Right cardiac atrium (tissue), 5 donors: ENCODE measurements at regions not wholly inside any gene's neighbourhood (a gene's known extent, or its start where the extent isn't known, plus 50 kb on each side); places are given as distances from the start of the nearest gene placed in this dataset.

Experiments
- ATAC-seq, 2 donors: fragments of 200-7000 bp; cut with Tn5 transposase; one replicate each; pipeline versions ENCODE4 v1.8.0 to v1.9.1; 2020; ENCODE audit warnings: moderate library complexity in 2 of 2, mild to moderate bottlenecking in 1 of 2
- DNase-seq, 3 donors: peaks; one replicate each; pipeline ENCODE4 v3.0.0-alpha.2; 2020
- H3K27ac ChIP-seq: one replicate; pipeline ENCODE4 v1.5.1; 2013; ENCODE audit warnings: mild to moderate bottlenecking, low read length, control low read depth, moderate library complexity
- H3K27me3 ChIP-seq: one replicate; pipeline ENCODE4 v1.6.1; 2013; ENCODE audit not compliant: control insufficient read depth, insufficient read depth
- H3K4me1 ChIP-seq: one replicate; pipeline ENCODE4 v1.6.1; 2013; ENCODE audit warnings: low read length; ENCODE audit not compliant: control insufficient read depth, insufficient read depth
- H3K4me3 ChIP-seq: one replicate; pipeline ENCODE4 v1.5.1; 2013; ENCODE audit warnings: low read length, control low read depth
- H3K9me3 ChIP-seq: one replicate; pipeline ENCODE4 v1.6.1; 2013; ENCODE audit warnings: low read length; ENCODE audit not compliant: control insufficient read depth
- WGBS: extraction: QIAGEN DNeasy Blood & Tissue Kit; methylation state at CpG from one replicate; pipeline ENCODE4 v1.1.7; 2013; 5-methylcytosine and 5-hydroxymethylcytosine counted together
- intact Hi-C, 4 donors: fragments of 100-400 bp; cut with DNase I; formaldehyde crosslinking; loops; one replicate each; pipeline versions ENCODE4 v1.11.0 to v1.14.0; 2022 to 2023
- donor health status: healthy with polysubstance abuse.
- donor health status: DM: no; HTN: yes; CAD: no.
- donor health status: DM: no; HTN: no; CAD: no.
- donor health status: DM: no; HTN: yes; CAD: no; lungs with severe emphysema.
- donor health status: DM: yes; HTN: yes; CAD: no.

DNA sequence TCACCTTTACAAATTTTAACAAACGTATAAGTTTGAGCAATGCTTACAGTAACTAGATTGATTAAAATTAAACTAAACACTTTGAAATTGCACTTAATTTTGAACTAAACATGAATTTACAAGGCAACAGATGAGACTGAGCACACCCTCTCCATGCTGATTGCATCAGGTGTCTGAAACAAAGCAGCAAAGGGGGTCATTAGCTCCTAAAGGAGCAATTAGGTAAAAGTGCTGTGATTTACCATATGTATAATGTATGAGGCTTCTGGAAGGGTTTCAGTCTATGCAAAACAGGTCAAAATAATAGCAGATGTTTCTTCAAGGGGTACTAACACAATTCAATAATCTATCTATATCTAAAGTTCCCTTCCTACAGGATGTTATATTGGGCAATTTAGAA, 98.8 kb upstream of the LMNTD1 start:
- no peak for DNase-seq
- no peak for ATAC-seq
- WGBS = 88% methylated on average over 1 of the region's 1 CpG
- Histone ChIP-seq H3K27me3 (no peaks in the 10 kb centered on the region), H3K27ac (no peak overlapping the region), H3K9me3 (no peaks in the 10 kb centered on the region), H3K4me1 (no peaks in the 10 kb centered on the region), H3K4me3 (no peak overlapping the region)
- intact Hi-C loops = no loop called here

DNA sequence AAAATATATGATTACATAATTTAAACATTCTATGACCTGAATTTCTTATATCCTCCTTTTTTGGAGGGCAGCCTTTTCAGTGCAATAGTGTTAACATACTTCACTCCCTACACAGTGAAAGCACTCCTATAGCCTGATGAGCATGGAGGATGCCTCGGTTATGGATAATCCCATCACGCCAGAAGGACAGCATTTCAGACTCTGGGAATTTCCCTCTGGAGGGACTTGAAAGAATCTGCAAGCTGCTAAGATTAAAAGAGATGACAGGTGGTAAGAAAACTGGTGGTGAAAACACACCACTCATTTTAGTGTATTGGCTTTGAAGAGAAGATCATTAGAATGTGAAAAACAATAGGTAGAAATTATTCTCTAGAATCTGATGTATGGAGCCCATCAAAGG, 99.3 kb upstream of the LMNTD1 start:
- no peaks in the 10 kb centered on the region for H3K9me3 ChIP-seq
- 71% methylated on average over 2 of the region's 2 CpGs for WGBS
- ATAC-seq (no peak), DNase-seq (no peak)
- H3K27ac ChIP-seq = no peak overlapping the region
- intact Hi-C loops = no loop called here
- H3K4me3 ChIP-seq = no peak overlapping the region
- H3K27me3 ChIP-seq = no peaks in the 10 kb centered on the region
- H3K4me1 ChIP-seq = no peaks in the 10 kb centered on the region

DNA sequence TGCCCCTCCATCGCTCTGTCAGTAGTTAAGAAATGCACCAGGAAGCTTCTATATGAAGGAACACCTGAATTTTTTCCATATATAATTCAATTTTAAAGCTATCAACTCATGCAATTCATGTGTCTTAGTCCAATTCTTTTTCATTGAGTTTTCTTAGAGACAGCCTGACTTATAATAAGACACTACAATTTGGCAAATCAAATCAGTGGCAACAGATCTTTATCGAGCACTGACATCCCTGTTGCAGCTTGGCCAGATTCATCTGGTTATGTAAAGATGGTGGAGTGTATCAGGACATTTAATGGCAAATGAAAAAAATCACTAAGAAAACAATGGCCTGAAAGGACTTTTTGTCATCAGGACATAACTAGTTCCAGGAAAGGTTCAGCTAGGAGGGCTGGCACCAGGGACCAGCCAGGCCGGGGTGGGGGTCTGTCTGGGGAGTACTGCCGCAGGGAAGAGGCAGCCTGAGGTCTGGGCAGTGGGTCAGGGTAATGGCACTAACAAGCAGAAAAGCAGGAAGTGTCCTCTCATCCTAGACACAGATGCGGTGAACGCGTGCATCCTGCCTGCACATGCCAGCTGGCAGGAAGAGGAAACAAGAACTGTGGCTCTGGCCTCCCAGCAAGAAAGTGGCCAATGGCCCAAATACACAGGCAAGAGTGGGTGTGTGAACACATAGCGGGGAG, 100.5 kb upstream of the LMNTD1 start:
- no peaks in the 10 kb centered on the region for H3K27me3 ChIP-seq
- no peaks in the 10 kb centered on the region for H3K9me3 ChIP-seq
- no peak overlapping the region for H3K4me3 ChIP-seq
- ATAC-seq (no peak), DNase-seq (peak in 1 of 3 donors; percentile 32)
- no peak overlapping the region for H3K27ac ChIP-seq
- no peaks in the 10 kb centered on the region for H3K4me1 ChIP-seq
- WGBS = 61% methylated on average over 8 of the region's 8 CpGs
- intact Hi-C loops = no loop called here

DNA sequence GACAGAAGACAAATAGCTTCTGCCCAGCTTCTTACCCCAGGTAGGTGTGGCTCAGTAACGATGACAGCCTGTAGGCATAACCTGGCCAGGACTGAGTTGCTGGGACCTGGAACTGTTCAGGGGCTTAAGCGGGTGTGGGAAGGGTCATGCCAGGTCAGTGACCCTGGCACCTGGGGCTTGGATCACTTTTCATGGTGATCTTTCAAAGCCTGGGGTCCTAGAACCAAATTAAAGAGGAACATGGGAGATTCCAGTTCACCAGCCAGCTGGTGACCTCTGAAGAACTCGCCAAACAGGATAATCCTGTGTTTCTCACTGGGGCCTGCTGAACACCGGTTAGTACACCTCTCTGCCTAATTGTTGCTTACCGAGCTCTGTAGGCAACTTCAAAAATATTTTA, 102.6 kb upstream of the LMNTD1 start:
- no peak overlapping the region for H3K27ac ChIP-seq
- peak in 1 of 2 donors; percentile 24 for ATAC-seq
- intact Hi-C loops = no loop called here
- WGBS = 92% methylated on average over 5 of the region's 5 CpGs
- H3K4me1 ChIP-seq = no peaks in the 10 kb centered on the region
- no peaks in the 10 kb centered on the region for H3K27me3 ChIP-seq
- DNase-seq = no peak
- H3K4me3 ChIP-seq = no peak overlapping the region
- H3K9me3 ChIP-seq = no peaks in the 10 kb centered on the region

DNA sequence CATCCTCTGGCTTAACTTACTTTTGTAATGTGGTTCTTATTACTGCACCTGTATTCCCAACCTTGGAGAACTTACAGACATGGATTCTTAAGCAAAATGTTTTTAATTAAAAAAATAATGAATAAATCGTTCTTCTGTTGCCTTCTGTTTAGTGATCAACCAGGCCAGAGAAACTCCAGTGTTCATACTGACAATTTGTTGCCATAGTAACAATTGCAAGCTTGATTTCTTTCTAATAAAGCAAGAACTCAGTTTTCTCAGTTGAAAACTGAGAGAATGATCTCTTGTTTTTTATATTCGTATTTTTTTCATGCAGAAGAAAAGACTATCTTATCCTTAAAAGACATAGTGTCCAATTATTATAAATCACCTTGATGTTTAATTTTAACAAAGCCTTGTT, 106.5 kb upstream of the LMNTD1 start:
- H3K4me3 ChIP-seq = no peak overlapping the region
- H3K27ac ChIP-seq = no peak overlapping the region
- intact Hi-C loops = no loop called here
- ATAC-seq (no peak), DNase-seq (no peak)
- WGBS = 69% methylated on average over 2 of the region's 2 CpGs
- no peaks in the 10 kb centered on the region for H3K4me1 ChIP-seq
- H3K27me3 ChIP-seq = no peaks in the 10 kb centered on the region
- no peaks in the 10 kb centered on the region for H3K9me3 ChIP-seq

DNA sequence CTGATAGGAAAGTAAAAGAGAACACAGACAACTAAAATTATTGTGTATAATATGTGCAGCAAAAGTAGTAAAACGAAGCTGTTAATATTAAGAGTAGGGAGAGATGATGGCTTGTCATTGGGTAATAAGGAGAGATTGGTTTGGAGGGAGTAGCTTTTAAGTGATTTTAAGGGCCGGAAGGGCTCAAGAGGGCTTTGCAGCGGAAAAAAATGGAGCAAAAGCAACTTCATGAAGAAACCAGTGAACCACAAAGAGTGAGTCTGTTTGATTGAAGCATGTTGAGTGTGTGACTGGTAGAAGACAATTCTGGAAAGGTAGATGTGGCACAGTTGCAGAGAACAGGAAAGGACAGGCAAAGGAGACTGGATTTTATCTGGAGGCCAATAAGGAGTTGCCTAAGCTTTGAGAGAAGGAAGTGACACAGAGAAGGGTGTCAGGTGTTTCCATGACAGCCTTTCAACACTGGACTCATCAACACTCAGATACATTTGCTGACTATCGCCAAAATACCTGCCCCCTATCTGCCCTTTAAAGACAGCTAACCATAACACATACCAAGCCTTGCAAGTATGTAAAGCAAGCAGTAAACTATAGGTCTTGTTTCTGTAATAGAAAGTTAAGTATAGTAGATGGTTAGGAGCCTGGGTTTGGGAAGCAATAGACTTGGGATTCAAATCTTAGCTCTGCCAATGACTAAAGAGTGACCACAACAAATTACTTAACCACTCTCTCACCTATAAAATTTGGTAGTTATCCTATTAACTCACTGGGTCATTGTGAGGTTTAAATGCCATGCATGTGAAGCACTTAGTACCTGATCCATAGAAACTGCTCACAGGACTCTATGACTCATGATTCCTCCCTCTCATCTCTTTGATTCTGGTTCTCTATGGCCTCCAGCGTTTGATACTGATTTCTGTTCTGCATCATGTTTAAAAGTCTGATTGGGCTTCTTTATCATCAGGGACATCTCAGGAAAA, 117.3 kb upstream of the LMNTD1 start:
- intact Hi-C loops = no loop called here
- no peak overlapping the region for H3K4me3 ChIP-seq
- ATAC-seq = peak; percentile 16 to 45
- H3K27me3 ChIP-seq = no peaks in the 10 kb centered on the region
- no peak overlapping the region for H3K27ac ChIP-seq
- H3K9me3 ChIP-seq = no peaks in the 10 kb centered on the region
- H3K4me1 ChIP-seq = no peaks in the 10 kb centered on the region
- 70% methylated on average over 5 of the region's 5 CpGs for WGBS
- DNase-seq = no peak

DNA sequence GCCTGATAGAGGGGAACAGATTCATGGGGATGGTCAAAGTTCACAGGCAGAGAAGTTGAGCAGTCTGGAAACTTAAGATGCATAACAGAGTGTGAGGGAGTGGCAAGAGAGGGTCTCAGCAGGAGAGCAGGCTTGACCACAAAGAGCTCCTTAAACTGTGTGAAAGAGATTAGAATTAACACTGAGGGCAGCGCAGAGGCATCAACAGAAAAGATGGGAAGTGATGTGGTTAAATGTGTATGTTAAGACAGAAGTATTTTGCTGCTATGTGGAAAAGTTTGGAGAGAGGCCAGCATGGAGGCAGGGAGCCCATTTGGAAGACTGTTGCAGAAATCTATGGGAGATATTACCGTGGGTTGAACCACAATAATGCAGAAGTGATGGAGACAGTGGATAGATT, 122.7 kb upstream of the LMNTD1 start:
- DNase-seq = no peak
- H3K4me1 ChIP-seq = no peaks in the 10 kb centered on the region
- intact Hi-C loops = no loop called here
- WGBS = 67% methylated on average over 2 of the region's 2 CpGs
- ATAC-seq = no peak
- H3K9me3 ChIP-seq = no peaks in the 10 kb centered on the region
- no peak overlapping the region for H3K4me3 ChIP-seq
- H3K27me3 ChIP-seq = no peaks in the 10 kb centered on the region
- H3K27ac ChIP-seq = no peak overlapping the region

DNA sequence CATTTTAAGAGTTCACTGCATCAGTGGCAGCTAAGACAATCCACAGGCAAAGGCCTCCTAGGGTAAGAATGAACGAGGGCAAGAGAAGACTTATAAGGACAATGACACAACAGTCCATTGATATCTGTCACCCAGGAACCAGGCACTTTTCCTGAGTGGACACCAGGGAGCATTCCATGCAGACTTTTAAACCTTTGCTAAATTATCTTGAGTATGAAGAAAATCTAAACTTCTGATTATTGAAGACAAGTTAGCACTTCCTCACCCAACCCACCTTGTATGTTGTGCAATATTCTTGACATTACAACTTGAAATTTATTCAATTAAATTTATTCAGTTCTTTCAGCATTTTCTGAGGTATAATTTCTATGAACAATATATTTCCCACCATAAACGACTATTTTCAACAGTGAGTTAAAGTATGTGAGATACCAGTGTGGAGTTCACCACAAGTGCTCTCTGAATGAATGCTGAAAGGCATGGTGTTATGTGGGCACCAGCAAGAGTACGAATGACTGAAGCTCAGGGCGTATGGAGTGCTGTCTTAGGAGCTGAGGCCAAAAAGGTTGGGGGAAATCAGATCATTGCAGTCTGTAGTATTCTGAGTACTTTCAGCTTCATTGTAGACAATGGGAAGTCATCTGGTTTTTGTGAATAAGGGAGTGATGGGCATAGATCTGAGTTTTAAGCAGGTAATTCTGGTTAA, 124.3 kb upstream of the LMNTD1 start:
- no peak overlapping the region for H3K27ac ChIP-seq
- H3K4me3 ChIP-seq = no peak overlapping the region
- intact Hi-C loops = no loop called here
- H3K27me3 ChIP-seq = no peaks in the 10 kb centered on the region
- H3K9me3 ChIP-seq = no peaks in the 10 kb centered on the region
- WGBS = 59% methylated on average over 4 of the region's 4 CpGs
- ATAC-seq = peak; percentile 72 to 73
- H3K4me1 ChIP-seq = no peaks in the 10 kb centered on the region
- DNase-seq = no peak

DNA sequence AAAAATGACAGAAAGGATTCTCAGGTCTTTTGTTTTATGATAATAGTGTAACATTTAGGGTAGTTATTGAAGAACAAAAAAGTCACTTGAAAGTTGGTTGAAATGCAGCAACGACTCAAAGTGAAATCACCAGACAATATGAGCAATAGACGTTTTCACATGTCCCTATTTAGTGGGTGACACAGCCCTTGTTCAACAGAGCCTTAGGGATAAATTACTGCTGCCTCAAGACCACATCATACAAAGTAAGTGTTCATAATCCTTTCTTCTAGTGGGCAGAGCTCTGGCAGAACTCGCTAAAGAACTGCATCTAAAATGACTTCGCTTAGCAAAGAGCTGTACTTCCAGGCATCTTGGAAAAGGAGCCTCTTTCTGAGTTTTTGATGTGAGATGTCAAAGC, 128.5 kb upstream of the LMNTD1 start:
- H3K4me1 ChIP-seq = no peaks in the 10 kb centered on the region
- H3K27me3 ChIP-seq = no peaks in the 10 kb centered on the region
- DNase-seq = no peak
- H3K4me3 ChIP-seq = no peak overlapping the region
- H3K9me3 ChIP-seq = no peaks in the 10 kb centered on the region
- ATAC-seq = no peak
- intact Hi-C loops = no loop called here
- no peak overlapping the region for H3K27ac ChIP-seq
- WGBS = 91% methylated on average over 4 of the region's 4 CpGs

DNA sequence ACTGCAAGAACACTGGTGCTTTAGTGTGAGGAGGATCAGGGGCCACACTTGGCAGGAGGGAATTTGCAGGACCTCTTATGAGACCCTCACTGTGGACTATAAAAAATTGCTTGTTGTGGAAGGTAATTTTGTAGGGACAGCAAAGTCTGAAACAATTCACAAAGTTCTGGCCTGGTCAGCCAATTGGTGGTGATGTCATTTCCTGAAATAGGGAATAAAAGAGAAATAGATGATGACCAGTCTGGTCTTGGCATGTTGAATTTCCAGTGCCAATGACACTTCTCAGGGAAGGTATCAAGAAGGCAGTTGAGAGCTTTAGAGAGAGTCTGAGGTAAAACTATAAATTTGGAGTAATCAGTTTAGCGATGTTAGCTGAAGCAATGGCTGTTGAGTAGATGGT, 129.3 kb upstream of the LMNTD1 start:
- intact Hi-C loops = no loop called here
- ATAC-seq (no peak), DNase-seq (no peak)
- H3K4me1 ChIP-seq = no peaks in the 10 kb centered on the region
- H3K27ac ChIP-seq = no peak overlapping the region
- H3K9me3 ChIP-seq = no peaks in the 10 kb centered on the region
- H3K4me3 ChIP-seq = no peak overlapping the region
- H3K27me3 ChIP-seq = no peaks in the 10 kb centered on the region
- WGBS = 91% methylated on average over 1 of the region's 1 CpG

DNA sequence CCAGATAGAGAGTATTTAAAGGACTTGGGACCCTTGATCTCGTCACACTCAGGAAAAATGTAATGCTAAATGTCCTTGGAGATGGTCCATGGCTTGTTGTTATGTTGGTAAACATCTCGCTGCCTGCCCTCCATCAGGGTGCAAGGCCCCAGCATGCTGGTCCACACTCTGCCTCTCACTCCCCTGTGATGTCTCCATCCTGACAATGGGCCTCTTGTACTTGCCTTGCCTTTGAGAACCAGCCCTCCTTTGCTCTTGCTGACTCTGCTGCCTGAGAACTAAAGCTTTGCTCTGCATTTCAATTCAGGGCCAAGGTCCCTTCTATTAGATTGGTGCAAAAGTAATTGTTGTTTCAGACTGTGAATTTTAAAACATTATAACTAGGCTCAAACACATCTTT, 131.0 kb upstream of the LMNTD1 start:
- intact Hi-C loops = no loop called here
- Histone ChIP-seq H3K9me3 (no peaks in the 10 kb centered on the region), H3K27me3 (no peaks in the 10 kb centered on the region), H3K27ac (no peak overlapping the region), H3K4me3 (no peak overlapping the region), H3K4me1 (no peaks in the 10 kb centered on the region)
- DNase-seq (no peak), ATAC-seq (no peak)
- WGBS = 78% methylated on average over 2 of the region's 2 CpGs
